Dermis microvascular lymphatic vessel endothelial cell (primary cell): ENCODE measurements at regions not wholly inside any gene's neighbourhood (a gene's known extent, or its start where the extent isn't known, plus 50 kb on each side); places are given as distances from the start of the nearest gene placed in this dataset.

Source experiments
- DNase-seq, 2 donors: peaks; one replicate each; pipeline versions ENCODE4 v3.0.0 to v3.0.0-alpha.2; 2010; ENCODE audit warnings: low read depth in 2 of 2

GRCh38 chr18:71899707-71900472 lies 644.3 kb downstream of the CBLN2 start:
- no peak for DNase-seq

GRCh38 chr18:71899183-71899582 lies 645.0 kb downstream of the CBLN2 start:
- DNase-seq = no peak

- DNase-seq = no peak
Measured at GRCh38 chr18:71887509-71887908, 656.6 kb downstream of the CBLN2 start.

GRCh38 chr18:71878226-71878625 lies 665.9 kb downstream of the CBLN2 start:
- DNase-seq = no peak

- no peak for DNase-seq
Measured at GRCh38 chr18:71873695-71874094, 670.4 kb downstream of the CBLN2 start.

- no peak for DNase-seq
Measured at GRCh38 chr18:71865888-71866287, 678.3 kb downstream of the CBLN2 start.

GRCh38 chr18:71850602-71851001 lies 693.5 kb downstream of the CBLN2 start:
- DNase-seq = no peak

GRCh38 chr18:71849407-71849806 lies 694.7 kb downstream of the CBLN2 start:
- no peak for DNase-seq

- no peak for DNase-seq
Measured at GRCh38 chr18:71846716-71847115, 697.4 kb downstream of the CBLN2 start.

- DNase-seq = no peak
Measured at GRCh38 chr18:71844814-71845213, 699.3 kb downstream of the CBLN2 start.

- DNase-seq = no peak
Measured at GRCh38 chr18:71842666-71843065, 701.5 kb downstream of the CBLN2 start.

GRCh38 chr18:71837547-71837946 lies 706.6 kb downstream of the CBLN2 start:
- no peak for DNase-seq

- no peak for DNase-seq
Measured at GRCh38 chr18:71832946-71833617, 711.1 kb downstream of the CBLN2 start.

- no peak for DNase-seq
Measured at GRCh38 chr18:71831039-71831438, 713.1 kb downstream of the CBLN2 start.

GRCh38 chr18:71827301-71827700 lies 716.8 kb downstream of the CBLN2 start:
- DNase-seq = no peak

- DNase-seq = no peak
Measured at GRCh38 chr18:71815305-71815704, 728.8 kb downstream of the CBLN2 start.

GRCh38 chr18:71809711-71810110 lies 734.4 kb downstream of the CBLN2 start:
- no peak for DNase-seq

GRCh38 chr18:71808616-71809015 lies 735.5 kb downstream of the CBLN2 start:
- no peak for DNase-seq

GRCh38 chr18:71807586-71807985 lies 736.6 kb downstream of the CBLN2 start:
- no peak for DNase-seq

- DNase-seq = no peak
Measured at GRCh38 chr18:71798986-71799673, 745.0 kb downstream of the CBLN2 start.

- no peak for DNase-seq
Measured at GRCh38 chr18:71797554-71797953, 746.6 kb downstream of the CBLN2 start.

- DNase-seq = peak in 1 of 2 donors; percentile 36
Measured at GRCh38 chr18:71784777-71785176, 759.4 kb downstream of the CBLN2 start.

- DNase-seq = no peak
Measured at GRCh38 chr18:71760541-71760940, 783.6 kb downstream of the CBLN2 start.
